Posterior vena cava (tissue), 2 donors: ENCODE measurements at regions not wholly inside any gene's neighbourhood (a gene's known extent, or its start where the extent isn't known, plus 50 kb on each side); places are given as distances from the start of the nearest gene placed in this dataset.
"Not testable (repeated sequence)": the region's sequence is repeated elsewhere in the genome, so short reads cannot be mapped to it uniquely, and the experiment has no call there.

Source experiments
- DNase-seq: peaks from one replicate; pipeline ENCODE4 v3.0.0-alpha.2; 2020; ENCODE audit warnings: low spot score
- intact Hi-C, 2 donors: fragments of 100-400 bp; cut with DNase I; formaldehyde crosslinking; loops; one replicate each; pipeline versions ENCODE4 v1.14.1 to v1.14.2; 2022 to 2023
- donor health status: DM: yes; HTN: yes; CAD: no.
- donor health status: DM: yes; HTN: yes; CAD: no.

- intact Hi-C loops: no loop called here
- DNase-seq: no peak
These were observed 334.5 kb upstream of the KCNMB2 start for GRCh38 chr3:178201714-178202113.

GRCh38 chr3:178202194-178202593, 334.0 kb upstream of the KCNMB2 start:
- DNase-seq: no peak
- intact Hi-C loops: no loop called here

- intact Hi-C loops: no loop called here
- DNase-seq: no peak
These were observed 333.1 kb upstream of the KCNMB2 start for GRCh38 chr3:178203165-178203564.

- intact Hi-C loops: no loop called here
These were observed 332.6 kb upstream of the KCNMB2 start for GRCh38 chr3:178203650-178204049.

GRCh38 chr3:178205740-178206139, 330.5 kb upstream of the KCNMB2 start:
- no peak for DNase-seq
- intact Hi-C loops: no loop called here

More at GRCh38 chr3:178203650-178204049, 332.6 kb upstream of the KCNMB2 start:
- DNase-seq: no peak

- no peak for DNase-seq
- intact Hi-C loops: no loop called here
These were observed 329.7 kb upstream of the KCNMB2 start for GRCh38 chr3:178206521-178206920.

- DNase-seq, intact Hi-C loops: not testable (repeated sequence)
These were observed 329.1 kb upstream of the KCNMB2 start for GRCh38 chr3:178207161-178207560.

GRCh38 chr3:178207627-178208026, 328.6 kb upstream of the KCNMB2 start:
- intact Hi-C loops, DNase-seq: not testable (repeated sequence)

- intact Hi-C loops, DNase-seq: not testable (repeated sequence)
These were observed 327.1 kb upstream of the KCNMB2 start for GRCh38 chr3:178209116-178209515.

- DNase-seq, intact Hi-C loops: not testable (repeated sequence)
These were observed 326.6 kb upstream of the KCNMB2 start for GRCh38 chr3:178209618-178210017.

- intact Hi-C loops, DNase-seq: not testable (repeated sequence)
These were observed 325.1 kb upstream of the KCNMB2 start for GRCh38 chr3:178211086-178211485.

GRCh38 chr3:178217479-178217878, 318.8 kb upstream of the KCNMB2 start:
- intact Hi-C loops: no loop called here
- DNase-seq: no peak

GRCh38 chr3:178218231-178218630, 318.0 kb upstream of the KCNMB2 start:
- intact Hi-C loops: no loop called here
- no peak for DNase-seq

- DNase-seq, intact Hi-C loops: not testable (repeated sequence)
These were observed 316.6 kb upstream of the KCNMB2 start for GRCh38 chr3:178219661-178220060.

GRCh38 chr3:178223876-178224275, 312.4 kb upstream of the KCNMB2 start:
- intact Hi-C loops: no loop called here
- DNase-seq: no peak

- intact Hi-C loops: loop anchor here in 1 of 2 donors (5.0 kb wide), 1 partner anchor 1714 kb away; no protein-coding TSS in a partner anchor
- no peak for DNase-seq
These were observed 310.1 kb upstream of the KCNMB2 start for GRCh38 chr3:178226094-178226493.

GRCh38 chr3:178231645-178232044, 304.6 kb upstream of the KCNMB2 start:
- DNase-seq: no peak
- intact Hi-C loops: no loop called here

- DNase-seq: no peak
- intact Hi-C loops: no loop called here
These were observed 302.7 kb upstream of the KCNMB2 start for GRCh38 chr3:178233371-178234071.

GRCh38 chr3:178236555-178237277, 299.5 kb upstream of the KCNMB2 start:
- intact Hi-C loops: no loop called here
- no peak for DNase-seq

- DNase-seq: no peak
- intact Hi-C loops: no loop called here
These were observed 298.1 kb upstream of the KCNMB2 start for GRCh38 chr3:178238179-178238578.
